NCI-H2196 treated with DMSO at 0.1 percent for 48 hours (cell line): ENCODE measurements at regions not wholly inside any gene's neighbourhood (a gene's known extent, or its start where the extent isn't known, plus 50 kb on each side); places are given as distances from the start of the nearest gene placed in this dataset.

Source experiments
- DNase-seq: peaks from one replicate; lab custom pipeline; 2025; ENCODE audit not compliant: unreplicated experiment; lab: John Stamatoyannopoulos, UW

GRCh38 chr16:77591347-77591746 lies 131.0 kb upstream of the NUDT7 start:
- no peak for DNase-seq

GRCh38 chr16:77592021-77592420 lies 130.3 kb upstream of the NUDT7 start:
- no peak for DNase-seq

GRCh38 chr16:77594057-77594456 lies 128.3 kb upstream of the NUDT7 start:
- DNase-seq, result no peak

GRCh38 chr16:77594799-77595596 lies 127.3 kb upstream of the NUDT7 start:
- DNase-seq, result no peak

- DNase-seq, result no peak
These were observed 126.1 kb upstream of the NUDT7 start for GRCh38 chr16:77596261-77596660.

- no peak for DNase-seq
These were observed 122.4 kb upstream of the NUDT7 start for GRCh38 chr16:77599793-77600415.

- no peak for DNase-seq
These were observed 121.8 kb upstream of the NUDT7 start for GRCh38 chr16:77600555-77600954.

- DNase-seq, result no peak
These were observed 118.7 kb upstream of the NUDT7 start for GRCh38 chr16:77603656-77604055.

- no peak for DNase-seq
These were observed 111.8 kb upstream of the NUDT7 start for GRCh38 chr16:77610496-77610895.

GRCh38 chr16:77611386-77611785 lies 110.9 kb upstream of the NUDT7 start:
- DNase-seq, result no peak

GRCh38 chr16:77612596-77612995 lies 109.7 kb upstream of the NUDT7 start:
- DNase-seq, result no peak

GRCh38 chr16:77613095-77613494 lies 109.2 kb upstream of the NUDT7 start:
- no peak for DNase-seq

- no peak for DNase-seq
These were observed 104.8 kb upstream of the NUDT7 start for GRCh38 chr16:77617553-77617952.

GRCh38 chr16:77617996-77618395 lies 104.3 kb upstream of the NUDT7 start:
- DNase-seq, result no peak

GRCh38 chr16:77618951-77619350 lies 103.4 kb upstream of the NUDT7 start:
- no peak for DNase-seq

- no peak for DNase-seq
These were observed 98.2 kb upstream of the NUDT7 start for GRCh38 chr16:77624085-77624484.

GRCh38 chr16:77636615-77637014 lies 85.7 kb upstream of the NUDT7 start:
- DNase-seq, result no peak

- DNase-seq, result no peak
These were observed 84.4 kb upstream of the NUDT7 start for GRCh38 chr16:77637940-77638339.

GRCh38 chr16:77643176-77643575 lies 79.1 kb upstream of the NUDT7 start:
- no peak for DNase-seq

GRCh38 chr16:77645764-77646163 lies 76.5 kb upstream of the NUDT7 start:
- DNase-seq, result no peak

GRCh38 chr16:77647726-77648125 lies 74.6 kb upstream of the NUDT7 start:
- no peak for DNase-seq

GRCh38 chr16:77650761-77651160 lies 71.6 kb upstream of the NUDT7 start:
- no peak for DNase-seq

GRCh38 chr16:77652399-77652798 lies 69.9 kb upstream of the NUDT7 start:
- no peak for DNase-seq
